Sciatic nerve (tissue), 2 donors: ENCODE measurements at regions not wholly inside any gene's neighbourhood (a gene's known extent, or its start where the extent isn't known, plus 50 kb on each side); places are given as distances from the start of the nearest gene placed in this dataset.
"Not testable (repeated sequence)": the region's sequence is repeated elsewhere in the genome, so short reads cannot be mapped to it uniquely, and the experiment has no call there.

Source experiments
- ATAC-seq: fragments of 200-7000 bp; cut with Tn5 transposase; one replicate; pipeline ENCODE4 v1.9.1; 2020; ENCODE audit warnings: mild to moderate bottlenecking, moderate library complexity
- DNase-seq: peaks from one replicate; pipeline ENCODE4 v3.0.0-alpha.2; 2020; ENCODE audit warnings: low spot score
- intact Hi-C: fragments of 100-400 bp; cut with DNase I; formaldehyde crosslinking; loops from one replicate; pipeline ENCODE4 v1.14.2; 2022
- donor health status: DM: no; HTN: no; CAD: no.
- donor health status: DM: no; HTN: no; CAD: no.

GRCh38 chr18:22494771-22495170 is 77.1 kb upstream of the CTAGE1 start:
- intact Hi-C loops: no loop called here
- DNase-seq (no peak), ATAC-seq (no peak)

- intact Hi-C loops: no loop called here
- DNase-seq (no peak), ATAC-seq (no peak)
These were observed 81.7 kb upstream of the CTAGE1 start for GRCh38 chr18:22499421-22499820.

GRCh38 chr18:22503803-22504202 is 86.1 kb upstream of the CTAGE1 start:
- DNase-seq: no peak
- peak; percentile 15 for ATAC-seq
- intact Hi-C loops: no loop called here

- DNase-seq (no peak), ATAC-seq (peak; percentile 22)
- intact Hi-C loops: no loop called here
These were observed 86.7 kb upstream of the CTAGE1 start for GRCh38 chr18:22504251-22505030.

- intact Hi-C loops: no loop called here
- no peak for ATAC-seq
- DNase-seq: no peak
These were observed 87.5 kb upstream of the CTAGE1 start for GRCh38 chr18:22505141-22505591.

GRCh38 chr18:22507055-22507454 is 89.3 kb upstream of the CTAGE1 start:
- no peak for ATAC-seq
- intact Hi-C loops: no loop called here
- no peak for DNase-seq

- intact Hi-C loops: no loop called here
- ATAC-seq (no peak), DNase-seq (no peak)
These were observed 91.7 kb upstream of the CTAGE1 start for GRCh38 chr18:22509423-22509822.

- DNase-seq: no peak
- intact Hi-C loops: no loop called here
- ATAC-seq: no peak
These were observed 93.0 kb upstream of the CTAGE1 start for GRCh38 chr18:22510697-22511096.

GRCh38 chr18:22513721-22514481 is 96.2 kb upstream of the CTAGE1 start:
- ATAC-seq (no peak), DNase-seq (no peak)
- intact Hi-C loops: no loop called here

- DNase-seq (no peak), ATAC-seq (no peak)
- intact Hi-C loops: no loop called here
These were observed 96.9 kb upstream of the CTAGE1 start for GRCh38 chr18:22514655-22515054.

GRCh38 chr18:22515250-22515649 is 97.5 kb upstream of the CTAGE1 start:
- intact Hi-C loops: no loop called here
- DNase-seq (no peak), ATAC-seq (no peak)

GRCh38 chr18:22517356-22517755 is 99.6 kb upstream of the CTAGE1 start:
- intact Hi-C loops: no loop called here
- DNase-seq (no peak), ATAC-seq (no peak)

GRCh38 chr18:22521026-22521707 is 103.5 kb upstream of the CTAGE1 start:
- intact Hi-C loops: no loop called here
- no peak for ATAC-seq
- no peak for DNase-seq

- intact Hi-C loops: no loop called here
- DNase-seq (no peak), ATAC-seq (no peak)
These were observed 105.8 kb upstream of the CTAGE1 start for GRCh38 chr18:22523481-22523880.

GRCh38 chr18:22524783-22525182 is 107.1 kb upstream of the CTAGE1 start:
- no peak for ATAC-seq
- no peak for DNase-seq
- intact Hi-C loops: no loop called here

GRCh38 chr18:22525313-22525712 is 107.6 kb upstream of the CTAGE1 start:
- ATAC-seq (no peak), DNase-seq (no peak)
- intact Hi-C loops: no loop called here

- DNase-seq (no peak), ATAC-seq (no peak)
- intact Hi-C loops: no loop called here
These were observed 108.2 kb upstream of the CTAGE1 start for GRCh38 chr18:22525883-22526282.

- ATAC-seq (no peak), DNase-seq (no peak)
- intact Hi-C loops: no loop called here
These were observed 110.6 kb upstream of the CTAGE1 start for GRCh38 chr18:22528291-22528690.

- intact Hi-C loops, DNase-seq, ATAC-seq: not testable (repeated sequence)
These were observed 117.0 kb upstream of the CTAGE1 start for GRCh38 chr18:22534706-22535105.

GRCh38 chr18:22536558-22536957 is 118.8 kb upstream of the CTAGE1 start:
- intact Hi-C loops: no loop called here
- ATAC-seq (no peak), DNase-seq (no peak)
